HepG2 (cell line): ENCODE measurements at regions not wholly inside any gene's neighbourhood (a gene's known extent, or its start where the extent isn't known, plus 50 kb on each side); places are given as distances from the start of the nearest gene placed in this dataset.

Source experiments
- BRD4 ChIP-seq: sonication (generic); formaldehyde crosslinking; IDR thresholded peaks from 2 replicates; pipeline ENCODE4 v1.4.0; 2020; ENCODE audit warnings: missing genetic modification reagents
- CCAR2 ChIP-seq: fragments of 200-400 bp; formaldehyde crosslinking; optimal IDR thresholded peaks from 2 replicates; pipeline ENCODE3; 2018; ENCODE audit warnings: low read depth, mild to moderate bottlenecking, low read length, moderate library complexity
- CHD2 ChIP-seq: IDR thresholded peaks from 2 replicates; pipeline ENCODE4 v1.6.1; 2011; ENCODE audit warnings: low read depth, low read length, improper control_type of control experiment
- ERF ChIP-seq: IDR thresholded peaks from 2 replicates; pipeline ENCODE4 v1.6.1; 2018; ENCODE audit warnings: missing biosample characterization, missing genetic modification reagents
- FOXA1 ChIP-seq, 2 experiments: fragments of 450-650 bp in 1 of 2; sonication (generic) in 1 of 2; formaldehyde crosslinking in 1 of 2; IDR thresholded peaks; 2 replicates each; pipeline versions ENCODE4 v1.4.0 to v1.6.1; 2016 to 2020; ENCODE audit warnings: missing genetic modification reagents in 1 of 2
- HBP1 ChIP-seq: IDR thresholded peaks from 2 replicates; pipeline ENCODE4 v1.6.1; 2016; ENCODE audit warnings: low read depth, control low read depth
- KMT2B ChIP-seq: IDR thresholded peaks from 2 replicates; pipeline ENCODE4 v1.6.1; 2016; ENCODE audit warnings: missing genetic modification reagents, missing compliant biosample characterization
- NBN ChIP-seq: fragments of 450-650 bp; conservative IDR thresholded peaks from 2 replicates; pipeline ENCODE4 v1.6.1; 2017
- NCOR1 ChIP-seq: fragments of 200-600 bp; sonication (generic); IDR thresholded peaks from 2 replicates; pipeline ENCODE4 v1.7.0; 2017; ENCODE audit warnings: antibody characterized with exemption, low read length, borderline replicate concordance
- RFXAP ChIP-seq: sonication (generic); formaldehyde crosslinking; IDR thresholded peaks from 2 replicates; pipeline ENCODE4 v1.4.0; 2020; ENCODE audit warnings: missing genetic modification reagents, borderline replicate concordance
- RXRB ChIP-seq: IDR thresholded peaks from 2 replicates; pipeline ENCODE4 v1.6.1; 2016; ENCODE audit warnings: borderline replicate concordance, missing genetic modification reagents, missing compliant biosample characterization
- SOX13 ChIP-seq, 3 experiments: fragments of 450-650 bp in 1 of 3; sonication (generic) in 1 of 3; formaldehyde crosslinking in 1 of 3; IDR thresholded peaks in 2 of 3; conservative IDR thresholded peaks in 1 of 3; 2 replicates each; pipeline versions ENCODE4 v1.5.0 to v1.6.1; 2016 to 2020; ENCODE audit warnings: antibody characterized with exemption in 1 of 3, mild to moderate bottlenecking in 1 of 3, missing compliant biosample characterization in 1 of 3, missing genetic modification reagents in 1 of 3, moderate library complexity in 1 of 3
- ZBTB3 ChIP-seq: sonication (generic); formaldehyde crosslinking; IDR thresholded peaks from 2 replicates; pipeline ENCODE4 v1.4.0; 2020; ENCODE audit warnings: low read depth, mild to moderate bottlenecking, moderate library complexity, missing genetic modification reagents, borderline replicate concordance
- ZBTB49 ChIP-seq: sonication (generic); formaldehyde crosslinking; IDR thresholded peaks from 2 replicates; pipeline ENCODE4 v1.4.0; 2020; ENCODE audit warnings: missing genetic modification reagents, borderline replicate concordance
- ZGPAT ChIP-seq: IDR thresholded peaks from 2 replicates; pipeline ENCODE4 v1.6.1; 2016; ENCODE audit warnings: mild to moderate bottlenecking
- ZNF101 ChIP-seq: sonication (generic); formaldehyde crosslinking; IDR thresholded peaks from 2 replicates; pipeline ENCODE4 v1.4.0; 2020; ENCODE audit warnings: mild to moderate bottlenecking, low read depth, missing genetic modification reagents, borderline replicate concordance
- ZNF414 ChIP-seq: sonication (generic); formaldehyde crosslinking; IDR thresholded peaks from 2 replicates; pipeline ENCODE4 v1.5.0; 2020; ENCODE audit warnings: missing genetic modification reagents
- ZNF44 ChIP-seq: sonication (generic); formaldehyde crosslinking; IDR thresholded peaks from 2 replicates; pipeline ENCODE4 v1.5.1; 2020; ENCODE audit warnings: mild to moderate bottlenecking, missing genetic modification reagents
- ZNF616 ChIP-seq: sonication (generic); formaldehyde crosslinking; IDR thresholded peaks from 2 replicates; pipeline ENCODE4 v1.5.0; 2020; ENCODE audit warnings: low read depth, mild to moderate bottlenecking, missing genetic modification reagents
- ZNF710 ChIP-seq: sonication (generic); formaldehyde crosslinking; IDR thresholded peaks from 2 replicates; pipeline ENCODE4 v1.5.0; 2020; ENCODE audit warnings: mild to moderate bottlenecking, missing genetic modification reagents, borderline replicate concordance
- TF ChIP-seq, protein P1 (sequence below): sonication (generic); formaldehyde crosslinking; IDR thresholded peaks from 2 replicates; pipeline ENCODE4 v1.4.0; 2020; ENCODE audit warnings: mild to moderate bottlenecking, missing genetic modification reagents

- TF ChIP-seq CHD2 (no peak), ZNF616 (CRISPR knock-in tag) (no peak), ZNF44 (no peak), RFXAP (CRISPR knock-in tag) (peak; percentile 46), ZNF414 (CRISPR knock-in tag) (no peak; the same call in 1 of the 2 replicates), ZNF101 (CRISPR knock-in tag) (no peak), ZBTB49 (CRISPR knock-in tag) (no peak), ZNF710 (CRISPR knock-in tag) (peak; percentile 84), ZBTB3 (no peak), ERF (CRISPR knock-in tag) (no peak; the same call in 1 of the 2 replicates), KMT2B (CRISPR knock-in tag) (peak; percentile 37; the same call in 1 of the 2 replicates), SOX13 (IDR thresholded peaks at IDR 0.05) (no peak; the same call in 1 of the 2 replicates), SOX13 (CRISPR knock-in tag; conservative IDR thresholded peaks at IDR 0.05 in 1 of 2, IDR thresholded peaks at IDR 0.05 in 1 of 2) (peak in 1 of 2 experiments; percentile 47; a peak in 1 of 4 replicates), HBP1 (no peak), NCOR1 (peak; percentile 87), FOXA1 (IDR thresholded peaks at IDR 0.05) (no peak), FOXA1 (CRISPR knock-in tag; IDR thresholded peaks at IDR 0.05) (peak; percentile 90), BRD4 (CRISPR knock-in tag) (peak; percentile 43; the same call in 1 of the 2 replicates), CCAR2 (no peak), RXRB (CRISPR knock-in tag) (0 out of 2 replicates have a peak, but pooled peaks have one; percentile 22), ZGPAT (CRISPR knock-in tag) (peak; percentile 52; the same call in 1 of the 2 replicates), NBN (no peak)
- TF ChIP-seq, protein P1, sequence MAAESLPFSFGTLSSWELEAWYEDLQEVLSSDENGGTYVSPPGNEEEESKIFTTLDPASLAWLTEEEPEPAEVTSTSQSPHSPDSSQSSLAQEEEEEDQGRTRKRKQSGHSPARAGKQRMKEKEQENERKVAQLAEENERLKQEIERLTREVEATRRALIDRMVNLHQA (CRISPR knock-in tag) = no peak
Measured at GRCh38 chr16:87241137-87241771, 75.9 kb downstream of the C16orf95 start (continued).
